Activated CD8-positive, alpha-beta T cell treated with anti-CD3 and anti-CD28 coated beads for 36 hours (primary cell): ENCODE measurements at regions not wholly inside any gene's neighbourhood (a gene's known extent, or its start where the extent isn't known, plus 50 kb on each side); places are given as distances from the start of the nearest gene placed in this dataset.

Source experiments
- ATAC-seq: fragments of 200-7000 bp; cut with Tn5 transposase; one replicate; pipeline ENCODE4 v1.10.0; 2021; ENCODE audit warnings: mild to moderate bottlenecking, moderate library complexity
- CTCF ChIA-PET: fragments of 350-600 bp; sonication (Branson Sonifier 250); formaldehyde crosslinking; loops from one replicate; lab custom pipeline; 2021; ENCODE audit warnings: antibody characterized with exemption; lab: Charles Lee
- POLR2A ChIA-PET: fragments of 350-600 bp; sonication (Branson Sonifier 250); formaldehyde crosslinking; loops from one replicate; lab custom pipeline; 2021; ENCODE audit warnings: antibody characterized with exemption; lab: Charles Lee
- DNase-seq: peaks from one replicate; pipeline ENCODE4 v3.0.0-alpha.2; 2020
- H3K27ac Mint-ChIP-seq: one replicate; pipeline ENCODE4 v1.8.0; 2021; ENCODE audit warnings: mild to moderate bottlenecking, mixed read lengths
- H3K27me3 Mint-ChIP-seq: one replicate; pipeline ENCODE4 v1.8.0; 2021; ENCODE audit warnings: mixed read lengths
- H3K36me3 Mint-ChIP-seq: one replicate; pipeline ENCODE4 v1.8.0; 2021; ENCODE audit warnings: low read depth, mixed read lengths
- H3K4me1 Mint-ChIP-seq: one replicate; pipeline ENCODE4 v1.8.0; 2021; ENCODE audit warnings: low read depth, mixed read lengths
- H3K4me3 Mint-ChIP-seq: one replicate; pipeline ENCODE4 v1.8.0; 2021; ENCODE audit warnings: mild to moderate bottlenecking, moderate library complexity, mixed read lengths
- H3K9me3 Mint-ChIP-seq: one replicate; pipeline ENCODE4 v1.8.0; 2021; ENCODE audit warnings: mixed read lengths
- CTCF ChIP-seq: fragments of 200-600 bp; IDR thresholded peaks from one replicate; pipeline ENCODE4 v1.8.0; 2022; ENCODE audit warnings: antibody characterized with exemption, mild to moderate bottlenecking
- intact Hi-C: fragments of 100-400 bp; cut with micrococcal nuclease; formaldehyde crosslinking; loops from one replicate; pipeline ENCODE4 v1.10.0; 2022

- peaks cover 6% of the 10 kb centered on the region for H3K9me3 Mint-ChIP-seq
- no peaks in the 10 kb centered on the region for H3K4me1 Mint-ChIP-seq
- H3K36me3 Mint-ChIP-seq = no peaks in the 10 kb centered on the region
- ATAC-seq (no peak), DNase-seq (no peak)
- ChIA-PET POLR2A (interaction anchor here (1.1 kb wide), 1 partner anchor 9 kb away, joined by 3 read pairs; no protein-coding TSS in a partner anchor), CTCF (no interaction called here)
- no peak overlapping the region for H3K27ac Mint-ChIP-seq
- no peak for TF ChIP-seq CTCF
- H3K4me3 Mint-ChIP-seq = no peak overlapping the region
- H3K27me3 Mint-ChIP-seq = peaks cover 2% of the 10 kb centered on the region
- intact Hi-C loops = no loop called here
These were observed 195.0 kb upstream of the SVIL start for GRCh38 chr10:29829776-29830175.

GRCh38 chr10:29828956-29829355, 194.2 kb upstream of the SVIL start:
- Mint-ChIP-seq H3K27ac (no peak overlapping the region), H3K4me1 (no peaks in the 10 kb centered on the region), H3K9me3 (peaks cover 6% of the 10 kb centered on the region), H3K36me3 (no peaks in the 10 kb centered on the region), H3K27me3 (peaks cover 2% of the 10 kb centered on the region), H3K4me3 (no peak overlapping the region)
- intact Hi-C loops = no loop called here
- ChIA-PET POLR2A (no interaction called here), CTCF (no interaction called here)
- DNase-seq (no peak), ATAC-seq (no peak)
- no peak for TF ChIP-seq CTCF

GRCh38 chr10:29828440-29828894, 193.7 kb upstream of the SVIL start:
- H3K9me3 Mint-ChIP-seq = peaks cover 6% of the 10 kb centered on the region
- no peak for ATAC-seq
- DNase-seq = no peak
- no peak overlapping the region for H3K27ac Mint-ChIP-seq
- H3K27me3 Mint-ChIP-seq = peaks cover 3% of the 10 kb centered on the region
- no peak for TF ChIP-seq CTCF
- H3K4me3 Mint-ChIP-seq = no peak overlapping the region
- ChIA-PET POLR2A (no interaction called here), CTCF (no interaction called here)
- intact Hi-C loops = no loop called here
- no peaks in the 10 kb centered on the region for H3K36me3 Mint-ChIP-seq
- no peaks in the 10 kb centered on the region for H3K4me1 Mint-ChIP-seq

GRCh38 chr10:29827512-29827911, 192.7 kb upstream of the SVIL start:
- no peaks in the 10 kb centered on the region for H3K36me3 Mint-ChIP-seq
- ChIA-PET CTCF (no interaction called here), POLR2A (no interaction called here)
- DNase-seq (no peak), ATAC-seq (no peak)
- H3K27me3 Mint-ChIP-seq = peaks cover 1% of the 10 kb centered on the region
- TF ChIP-seq CTCF = no peak
- H3K9me3 Mint-ChIP-seq = peaks cover 6% of the 10 kb centered on the region
- H3K4me3 Mint-ChIP-seq = no peak overlapping the region
- no peaks in the 10 kb centered on the region for H3K4me1 Mint-ChIP-seq
- no peak overlapping the region for H3K27ac Mint-ChIP-seq
- intact Hi-C loops = no loop called here

- intact Hi-C loops = no loop called here
- CTCF ChIA-PET = no interaction called here
- no peak overlapping the region for H3K4me3 Mint-ChIP-seq
- ATAC-seq = no peak
- no peak overlapping the region for H3K27ac Mint-ChIP-seq
- TF ChIP-seq CTCF = no peak
- POLR2A ChIA-PET = interaction anchor here (0.6 kb wide), 1 partner anchor 34 kb away, joined by 3 read pairs; no protein-coding TSS in a partner anchor
- no peaks in the 10 kb centered on the region for H3K36me3 Mint-ChIP-seq
- peaks cover 6% of the 10 kb centered on the region for H3K9me3 Mint-ChIP-seq
- no peak for DNase-seq
- peaks cover 1% of the 10 kb centered on the region for H3K27me3 Mint-ChIP-seq
- H3K4me1 Mint-ChIP-seq = no peaks in the 10 kb centered on the region
These were observed 192.2 kb upstream of the SVIL start for GRCh38 chr10:29826801-29827450.
